Cardiac fibroblast (primary cell): ENCODE measurements at regions not wholly inside any gene's neighbourhood (a gene's known extent, or its start where the extent isn't known, plus 50 kb on each side); places are given as distances from the start of the nearest gene placed in this dataset.
A peak's percentile ranks its signal among the peaks of the same experiment; 100 is the strongest.

Experiments
- DNase-seq, 2 donors: peaks; one replicate each; pipeline versions ENCODE4 v3.0.0 to v3.0.0-alpha.2; 2010; ENCODE audit warnings: low read depth in 2 of 2
- H3K4me3 ChIP-seq, 2 donors: replicated peaks in 1 of 2; 1 replicate in 1 of 2; 2 replicates in 1 of 2; pipeline ENCODE4 v1.5.1; 2011; ENCODE audit warnings: low read depth in 2 of 2, low read length in 2 of 2, mild to moderate bottlenecking in 2 of 2, moderate library complexity in 1 of 2
- CTCF ChIP-seq: IDR thresholded peaks from one replicate; pipeline ENCODE4 v1.5.1; 2011; ENCODE audit warnings: low read depth, mild to moderate bottlenecking, low read length, inconsistent platforms

DNA sequence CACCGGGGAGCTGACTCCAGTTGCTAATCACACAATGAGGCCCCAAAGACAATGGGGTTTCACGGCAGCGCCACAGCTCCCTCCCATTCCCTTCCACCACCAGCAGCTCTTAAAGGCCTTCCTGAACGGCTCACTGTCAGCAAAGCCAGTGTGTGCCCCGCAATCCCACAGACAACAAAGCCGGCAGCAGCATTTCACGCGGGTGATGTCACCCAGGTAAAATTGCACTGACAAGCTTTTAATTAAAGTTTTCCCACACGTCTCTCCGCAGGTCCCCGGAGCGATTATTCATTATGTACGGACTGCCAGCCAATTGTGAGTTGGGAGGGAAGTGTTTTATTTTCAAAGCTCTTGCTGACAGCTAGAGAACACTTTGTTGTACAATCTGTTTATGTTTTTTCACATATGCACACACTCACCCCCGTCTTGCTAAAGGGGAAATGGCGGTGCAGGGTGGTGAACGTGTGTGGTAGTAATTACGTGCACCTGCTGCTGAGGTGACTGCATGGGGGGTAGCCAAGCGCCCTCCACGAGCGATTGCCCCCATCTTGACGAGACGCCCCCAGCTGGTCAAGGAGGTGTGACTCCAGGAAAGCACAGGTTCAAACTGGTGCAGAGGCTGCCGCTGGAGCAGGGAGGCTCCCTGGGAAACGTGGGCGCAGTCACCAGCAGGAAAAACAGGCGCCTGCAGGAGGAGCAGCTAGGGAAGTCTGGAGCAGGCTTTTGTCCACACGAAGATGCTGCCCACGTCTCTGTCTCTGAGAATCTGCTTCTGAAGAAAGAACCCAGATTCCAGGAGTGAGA is 65.0 kb downstream of the IRX2 start:
- H3K4me3 ChIP-seq, result no peak overlapping the region
- no peak for DNase-seq
- TF ChIP-seq CTCF, result no peak

DNA sequence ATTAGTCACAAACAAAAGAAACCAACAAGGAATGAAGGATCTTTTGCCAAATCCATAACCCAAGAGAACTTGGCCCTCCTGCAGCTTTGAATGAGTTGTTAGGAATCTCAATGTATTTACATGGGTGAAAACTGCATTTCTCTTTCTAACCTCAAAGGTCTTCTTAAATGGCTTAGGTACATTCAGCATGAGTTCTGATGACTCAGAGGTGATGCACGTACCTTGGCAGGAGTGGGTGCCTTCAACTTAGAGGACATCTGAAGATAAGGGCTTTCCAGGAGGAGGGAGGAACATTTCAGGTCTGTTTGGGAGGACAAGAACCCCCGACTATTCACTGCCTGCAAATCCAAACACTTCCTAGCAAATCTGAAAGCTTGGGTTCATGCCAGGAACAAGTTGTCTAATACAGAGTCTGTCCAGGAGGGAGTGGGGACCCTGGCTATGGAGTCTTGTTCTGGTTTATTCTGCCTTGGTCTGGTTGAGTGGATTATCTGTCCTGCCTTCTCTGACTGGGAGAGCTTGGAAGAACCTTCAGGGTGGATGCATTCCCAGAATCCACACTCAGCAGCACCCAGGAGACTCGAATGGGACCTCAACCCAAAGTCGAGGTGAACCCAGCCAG is 65.7 kb downstream of the IRX2 start:
- peak; percentile 1 to 30 for DNase-seq
- H3K4me3 ChIP-seq, result no peak overlapping the region
- TF ChIP-seq CTCF, result no peak

GRCh38 chr5:2684606-2685005 is 66.9 kb downstream of the IRX2 start:
- H3K4me3 ChIP-seq, result no peak overlapping the region
- no peak for DNase-seq
- no peak for TF ChIP-seq CTCF

- no peak for DNase-seq
- no peak for TF ChIP-seq CTCF
- H3K4me3 ChIP-seq, result no peak overlapping the region
Observed at GRCh38 chr5:2683720-2684119, 67.8 kb downstream of the IRX2 start.

DNA sequence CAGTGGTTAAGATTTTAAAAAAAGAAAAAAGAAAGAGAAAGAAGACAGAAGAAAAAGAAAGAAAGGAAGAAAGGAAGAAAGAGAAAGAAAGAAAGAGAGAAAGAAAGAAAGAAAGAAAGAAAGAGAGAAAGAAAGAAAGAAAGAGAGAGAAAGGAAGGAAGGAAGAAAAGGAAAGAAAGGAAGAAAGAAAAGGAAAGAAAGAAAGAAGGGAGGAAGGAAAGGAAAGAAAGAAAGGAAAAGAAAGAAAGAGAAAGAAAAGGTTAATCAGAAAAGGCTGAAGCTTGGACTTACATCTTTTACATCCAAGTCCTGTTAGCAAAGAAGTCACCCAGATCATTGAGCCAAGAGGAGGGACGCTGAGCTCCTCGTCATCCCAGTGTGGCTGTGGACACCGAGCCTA is 70.0 kb downstream of the IRX2 start:
- no peak overlapping the region for H3K4me3 ChIP-seq
- no peak for DNase-seq
- TF ChIP-seq CTCF, result no peak

DNA sequence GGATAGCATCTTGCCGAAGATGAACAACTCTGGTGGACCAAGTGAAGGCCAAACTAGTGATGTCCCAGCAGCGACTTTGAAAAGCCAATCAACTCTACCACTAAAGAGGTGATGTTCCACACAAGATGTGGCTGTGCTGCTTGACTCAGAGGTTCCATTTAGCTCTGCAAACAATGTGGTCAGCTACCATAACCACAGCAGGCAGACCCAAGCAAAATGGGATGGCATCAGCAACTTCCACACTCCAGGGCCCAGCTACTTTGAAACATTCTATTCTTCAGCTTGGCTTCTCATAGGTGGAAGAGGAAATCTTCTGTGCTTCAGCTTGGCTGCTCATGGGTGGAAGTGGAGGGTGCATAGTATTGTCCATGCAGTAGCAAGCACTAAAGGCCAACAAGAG is 70.5 kb downstream of the IRX2 start:
- H3K4me3 ChIP-seq, result no peak overlapping the region
- no peak for TF ChIP-seq CTCF
- DNase-seq, result no peak
